Smooth muscle cell (in vitro differentiated cells): ENCODE measurements at regions not wholly inside any gene's neighbourhood (a gene's known extent, or its start where the extent isn't known, plus 50 kb on each side); places are given as distances from the start of the nearest gene placed in this dataset.

Source experiments
- DNase-seq: peaks from one replicate; lab custom pipeline; 2025; ENCODE audit not compliant: unreplicated experiment; lab: John Stamatoyannopoulos, UW
- H2AFZ ChIP-seq: fragments of 200-600 bp; sonication (generic); 2 replicates; pipeline ENCODE4 v1.6.0; 2016; ENCODE audit warnings: antibody characterized with exemption, low read depth, mild to moderate bottlenecking
- H3F3A ChIP-seq: fragments of 200-600 bp; sonication (generic); 2 replicates; pipeline ENCODE4 v1.6.0; 2017; ENCODE audit warnings: antibody characterized with exemption, low read depth
- H3K27ac ChIP-seq: fragments of 200-600 bp; sonication (generic); 2 replicates; pipeline ENCODE4 v1.5.1; 2016; ENCODE audit warnings: low read depth, mild to moderate bottlenecking
- H3K27me3 ChIP-seq: fragments of 200-600 bp; sonication (generic); 2 replicates; pipeline ENCODE4 v1.6.1; 2016; ENCODE audit warnings: low read depth, mild to moderate bottlenecking
- H3K36me3 ChIP-seq: fragments of 200-600 bp; sonication (generic); 2 replicates; pipeline ENCODE4 v1.5.1; 2016; ENCODE audit warnings: low read depth
- H3K4me1 ChIP-seq: fragments of 200-600 bp; sonication (generic); 2 replicates; pipeline ENCODE4 v1.5.1; 2016; ENCODE audit warnings: low read depth
- H3K4me2 ChIP-seq: fragments of 200-600 bp; sonication (generic); 2 replicates; pipeline ENCODE4 v1.6.0; 2016; ENCODE audit warnings: mild to moderate bottlenecking
- H3K4me3 ChIP-seq: fragments of 200-600 bp; sonication (generic); 2 replicates; pipeline ENCODE4 v1.5.1; 2016; ENCODE audit warnings: mild to moderate bottlenecking
- H3K79me2 ChIP-seq: fragments of 200-600 bp; sonication (generic); 2 replicates; pipeline ENCODE4 v1.6.0; 2016; ENCODE audit warnings: low read depth, mild to moderate bottlenecking
- H3K9ac ChIP-seq: fragments of 200-600 bp; sonication (generic); 2 replicates; pipeline ENCODE4 v1.6.0; 2016; ENCODE audit warnings: low read depth
- H3K9me3 ChIP-seq: fragments of 200-600 bp; sonication (generic); replicated peaks from 2 replicates; pipeline ENCODE4 v1.5.1; 2016; ENCODE audit warnings: low read depth
- H4K20me1 ChIP-seq: fragments of 200-600 bp; sonication (generic); 2 replicates; pipeline ENCODE4 v1.6.0; 2016; ENCODE audit warnings: low read depth
- CTCF ChIP-seq: fragments of 200-600 bp; sonication (generic); IDR thresholded peaks from 2 replicates; pipeline ENCODE4 v1.5.1; 2017; ENCODE audit warnings: borderline replicate concordance, mild to moderate bottlenecking, antibody characterized with exemption; ENCODE audit not compliant: insufficient read depth, poor library complexity, severe bottlenecking
- WGBS: methylation state at CpG from one replicate; pipeline ENCODE4 v1.1.7; 2016; ENCODE audit warnings: low lambda C conversion rate; 5-methylcytosine and 5-hydroxymethylcytosine counted together

GRCh38 chr6:91860541-91861335 is 1273.9 kb upstream of the MAP3K7 start:
- 47% methylated on average over 4 of the region's 4 CpGs for whole genome bisulfite sequencing
- TF ChIP-seq CTCF: no peak
- H3K36me3 ChIP-seq: no peaks in the 10 kb centered on the region
- H3K27ac ChIP-seq: no peak overlapping the region
- no peak overlapping the region for H3K4me3 ChIP-seq
- H3K27me3 ChIP-seq: no peaks in the 10 kb centered on the region
- H3K9me3 ChIP-seq: no peaks in the 10 kb centered on the region
- H4K20me1 ChIP-seq: no peaks in the 10 kb centered on the region
- H3K9ac ChIP-seq: no peak overlapping the region
- no peaks in the 10 kb centered on the region for H3F3A ChIP-seq
- H3K4me2 ChIP-seq: no peak overlapping the region
- no peaks in the 10 kb centered on the region for H3K79me2 ChIP-seq
- DNase-seq: no peak
- no peak overlapping the region for H2AFZ ChIP-seq
- no peaks in the 10 kb centered on the region for H3K4me1 ChIP-seq

GRCh38 chr6:91852252-91852651 is 1265.4 kb upstream of the MAP3K7 start:
- Histone ChIP-seq H2AFZ (peak overlapping the region; percentile 67), H3K27ac (peak overlapping the region; percentile 1), H3K27me3 (no peaks in the 10 kb centered on the region), H4K20me1 (no peaks in the 10 kb centered on the region), H3K36me3 (no peaks in the 10 kb centered on the region), H3K4me1 (no peaks in the 10 kb centered on the region), H3K9me3 (no peaks in the 10 kb centered on the region), H3K79me2 (no peaks in the 10 kb centered on the region), H3F3A (no peaks in the 10 kb centered on the region), H3K4me2 (peak overlapping the region; percentile 24), H3K9ac (no peak overlapping the region), H3K4me3 (no peak overlapping the region)
- TF ChIP-seq CTCF: no peak
- WGBS: 76% methylated on average over 1 of the region's 1 CpG
- no peak for DNase-seq

- no peak for TF ChIP-seq CTCF
- DNase-seq: no peak
- no peaks in the 10 kb centered on the region for H3F3A ChIP-seq
- no peak overlapping the region for H3K27ac ChIP-seq
- no peaks in the 10 kb centered on the region for H4K20me1 ChIP-seq
- no peaks in the 10 kb centered on the region for H3K36me3 ChIP-seq
- H3K27me3 ChIP-seq: no peaks in the 10 kb centered on the region
- H3K4me3 ChIP-seq: no peak overlapping the region
- no peak overlapping the region for H3K9ac ChIP-seq
- H3K9me3 ChIP-seq: no peaks in the 10 kb centered on the region
- H3K4me1 ChIP-seq: no peaks in the 10 kb centered on the region
- H3K79me2 ChIP-seq: no peaks in the 10 kb centered on the region
- WGBS: 97% methylated on average over 2 of the region's 2 CpGs
- no peak overlapping the region for H3K4me2 ChIP-seq
- H2AFZ ChIP-seq: no peak overlapping the region
These were observed 1247.9 kb upstream of the MAP3K7 start for GRCh38 chr6:91834813-91835212.

GRCh38 chr6:91827151-91827550 is 1240.3 kb upstream of the MAP3K7 start:
- no peaks in the 10 kb centered on the region for H3F3A ChIP-seq
- DNase-seq: no peak

More at GRCh38 chr6:91827151-91827550, 1240.3 kb upstream of the MAP3K7 start:
- Histone ChIP-seq H2AFZ (no peak overlapping the region), H3K4me2 (no peak overlapping the region), H4K20me1 (no peaks in the 10 kb centered on the region), H3K9me3 (no peaks in the 10 kb centered on the region), H3K36me3 (no peaks in the 10 kb centered on the region), H3K4me1 (no peaks in the 10 kb centered on the region), H3K79me2 (no peaks in the 10 kb centered on the region), H3K27ac (no peak overlapping the region), H3K27me3 (no peaks in the 10 kb centered on the region), H3K9ac (no peak overlapping the region), H3K4me3 (no peak overlapping the region)
- TF ChIP-seq CTCF: no peak
- 85% methylated on average over 2 of the region's 2 CpGs for WGBS
